GM21619 (cell line): ENCODE measurements at regions not wholly inside any gene's neighbourhood (a gene's known extent, or its start where the extent isn't known, plus 50 kb on each side); places are given as distances from the start of the nearest gene placed in this dataset.
"Not testable (repeated sequence)": the region's sequence is repeated elsewhere in the genome, so short reads cannot be mapped to it uniquely, and the experiment has no call there.

Experiments
- ATAC-seq: cut with Tn5 transposase; IDR thresholded peaks from one replicate; pipeline ENCODE4 v1.9.1; 2021; ENCODE audit not compliant: unreplicated experiment

- no peak for ATAC-seq
These were observed 584.5 kb downstream of the ZEB2 start for GRCh38 chr2:143935482-143935752.

- ATAC-seq, result peak; percentile 52
These were observed 585.1 kb downstream of the ZEB2 start for GRCh38 chr2:143934626-143935481.

GRCh38 chr2:143933946-143934569, 585.9 kb downstream of the ZEB2 start:
- peak; percentile 9 for ATAC-seq

- ATAC-seq, result no peak
These were observed 589.0 kb downstream of the ZEB2 start for GRCh38 chr2:143930891-143931290.

- no peak for ATAC-seq
These were observed 591.3 kb downstream of the ZEB2 start for GRCh38 chr2:143928613-143929012.

- no peak for ATAC-seq
These were observed 591.7 kb downstream of the ZEB2 start for GRCh38 chr2:143928184-143928583.

- no peak for ATAC-seq
These were observed 593.2 kb downstream of the ZEB2 start for GRCh38 chr2:143926736-143927135.

DNA sequence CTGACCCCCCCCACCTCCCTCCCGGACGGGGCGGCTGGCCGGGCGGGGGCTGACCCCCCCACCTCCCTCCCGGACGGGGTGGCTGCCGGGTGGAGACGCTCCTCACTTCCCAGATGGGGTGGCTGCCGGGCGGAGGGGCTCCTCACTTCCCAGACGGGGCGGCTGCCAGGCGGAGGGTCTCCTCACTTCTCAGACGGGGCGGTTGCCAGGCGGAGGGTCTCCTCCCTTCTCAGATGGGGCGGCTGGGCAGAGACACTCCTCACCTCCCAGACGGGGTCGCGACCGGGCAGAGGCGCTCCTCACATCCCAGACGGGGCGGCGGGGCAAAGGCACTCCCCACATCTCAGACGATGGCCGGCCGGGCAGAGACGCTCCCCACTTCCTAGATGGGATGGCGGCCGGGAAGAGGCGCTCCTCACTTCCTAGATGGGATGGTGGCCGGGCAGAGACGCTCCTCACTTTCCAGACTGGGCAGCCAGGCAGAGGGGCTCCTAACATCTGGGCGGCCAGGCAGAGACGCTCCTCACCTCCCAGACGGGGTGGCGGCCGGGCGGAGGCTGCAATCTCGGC, 597.6 kb downstream of the ZEB2 start:
- not testable (repeated sequence) for ATAC-seq

DNA sequence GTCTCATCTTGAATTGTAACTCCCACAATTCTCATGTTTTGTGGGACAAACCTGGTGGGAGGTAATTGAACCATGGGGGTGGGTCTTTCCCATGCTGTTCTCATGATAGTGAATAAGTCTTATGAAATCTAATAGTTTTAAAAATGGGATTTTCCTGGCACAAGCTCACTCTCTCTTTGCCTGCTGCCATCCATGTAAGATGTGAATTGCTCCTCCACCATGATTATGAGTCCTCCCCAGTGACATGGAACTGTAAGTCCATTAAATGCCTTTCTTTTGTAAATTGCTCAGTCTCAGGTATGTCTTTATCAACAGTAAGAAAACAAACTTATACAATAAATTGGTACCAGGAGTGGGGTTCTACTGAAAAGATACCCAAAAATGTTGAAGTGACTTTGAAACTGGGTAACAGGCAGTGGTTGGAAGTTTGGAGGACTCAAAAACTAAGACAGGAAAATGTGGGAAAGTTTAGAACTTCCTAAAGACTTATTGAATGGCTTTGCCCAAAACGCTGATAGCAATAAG, 601.4 kb downstream of the ZEB2 start:
- no peak for ATAC-seq

DNA sequence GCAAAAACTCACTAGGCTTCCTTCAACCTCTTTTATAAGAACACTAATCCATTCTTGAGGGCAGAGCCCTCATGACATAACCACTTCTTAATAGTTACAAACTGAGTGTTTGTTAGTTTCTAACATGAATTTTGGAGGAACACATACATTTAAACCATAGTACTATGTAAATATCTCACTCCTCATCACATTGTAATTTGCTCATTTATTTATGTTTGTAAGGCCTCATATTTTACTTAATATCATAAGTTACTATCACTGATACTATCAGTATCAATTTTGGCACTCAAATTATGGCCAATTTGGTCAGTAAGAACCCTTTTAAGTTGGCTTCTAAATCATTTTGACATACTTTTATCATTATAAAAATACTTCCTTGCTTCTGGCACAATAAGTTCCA, 603.1 kb downstream of the ZEB2 start:
- ATAC-seq, result no peak

- ATAC-seq, result no peak
These were observed 610.2 kb downstream of the ZEB2 start for GRCh38 chr2:143909577-143910353.

- ATAC-seq, result no peak
These were observed 611.1 kb downstream of the ZEB2 start for GRCh38 chr2:143908843-143909242.

DNA sequence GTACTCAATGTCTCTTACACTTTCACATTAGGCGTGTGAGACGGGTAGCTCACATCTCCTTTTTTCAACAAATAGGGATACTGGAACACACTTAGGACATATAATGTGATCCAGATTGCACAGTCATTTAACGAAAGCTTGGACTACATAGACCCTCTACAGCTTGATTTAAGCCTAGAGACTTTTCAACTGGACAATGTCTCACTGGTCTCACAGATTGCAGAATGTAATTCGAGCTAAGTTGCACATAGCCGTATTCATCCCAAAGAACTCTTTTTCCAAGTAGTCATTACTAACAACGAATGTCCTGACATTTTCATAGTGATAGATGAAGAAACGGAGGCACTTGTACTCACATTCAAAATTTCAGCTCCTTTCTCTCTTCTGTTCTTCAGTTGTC, 612.1 kb downstream of the ZEB2 start:
- ATAC-seq, result no peak

DNA sequence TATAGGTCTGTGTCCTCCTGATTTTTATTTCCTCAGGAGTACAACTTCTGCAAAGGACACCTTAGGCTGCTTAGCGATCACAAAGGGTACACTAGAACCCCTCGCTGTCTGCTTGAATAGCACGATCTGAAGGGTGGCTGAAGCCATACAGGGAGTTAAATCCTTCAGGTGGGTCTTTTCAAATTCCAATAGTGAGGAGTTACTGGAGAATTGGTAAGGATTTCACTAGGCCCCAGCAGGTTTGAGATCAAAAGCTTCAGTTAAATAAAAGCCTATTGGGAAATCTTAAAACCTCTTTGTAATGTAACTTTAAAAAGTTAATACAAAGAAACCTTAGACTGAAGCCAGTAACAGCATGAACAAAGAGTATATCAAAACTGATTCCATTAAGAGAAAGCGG, 613.1 kb downstream of the ZEB2 start:
- ATAC-seq, result no peak

- no peak for ATAC-seq
These were observed 614.3 kb downstream of the ZEB2 start for GRCh38 chr2:143905587-143905986.

GRCh38 chr2:143903172-143903856, 616.6 kb downstream of the ZEB2 start:
- no peak for ATAC-seq

DNA sequence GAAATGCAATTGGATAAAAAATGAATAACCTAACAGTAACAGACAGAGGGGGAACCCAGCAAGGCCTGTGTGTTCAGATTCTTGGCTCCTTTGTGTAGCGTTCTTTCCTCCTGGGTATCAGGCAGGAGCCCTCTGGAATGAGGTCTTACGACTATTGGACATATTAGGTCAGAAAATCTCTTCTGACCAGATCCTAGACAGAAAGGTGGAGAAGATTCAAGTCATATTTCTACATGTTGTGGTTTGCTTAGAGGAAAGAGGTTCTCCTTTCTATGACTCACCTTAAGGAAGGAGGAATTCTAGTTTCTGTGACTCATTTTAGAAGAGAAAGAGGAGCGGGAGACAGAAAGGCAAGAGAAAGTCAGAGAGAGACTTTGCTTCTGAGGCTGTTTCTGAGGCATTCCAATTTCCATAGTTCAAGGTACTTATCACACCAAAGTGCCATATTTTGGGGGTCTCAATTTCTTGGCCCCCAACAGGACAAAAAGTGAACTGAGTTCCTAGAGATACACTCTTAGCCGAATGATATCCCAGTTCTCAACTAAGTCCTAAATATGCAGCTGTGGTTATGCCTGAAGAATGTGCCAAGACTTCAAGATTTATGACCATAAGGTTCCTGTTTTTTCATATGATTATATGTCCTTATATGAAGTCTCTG, 618.6 kb downstream of the ZEB2 start:
- peak; percentile 69 for ATAC-seq

DNA sequence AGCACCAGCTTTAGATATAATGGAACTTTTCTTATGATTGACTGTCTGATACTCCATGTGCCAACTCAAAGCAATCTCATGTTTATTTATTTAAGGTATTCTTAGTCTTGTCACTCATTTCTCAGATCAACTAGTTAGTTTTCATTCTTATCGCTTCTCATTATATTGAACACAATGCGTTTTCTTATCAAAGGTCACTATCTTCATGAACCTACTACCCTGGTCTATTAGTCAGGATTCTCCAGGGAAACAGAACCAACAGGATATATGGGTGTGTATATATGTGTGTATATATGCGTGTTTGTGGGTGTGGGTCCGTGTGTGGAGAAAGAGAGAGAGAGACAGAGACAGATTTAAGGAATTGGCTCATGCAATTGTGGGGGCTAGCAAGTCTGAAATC, 619.9 kb downstream of the ZEB2 start:
- no peak for ATAC-seq

DNA sequence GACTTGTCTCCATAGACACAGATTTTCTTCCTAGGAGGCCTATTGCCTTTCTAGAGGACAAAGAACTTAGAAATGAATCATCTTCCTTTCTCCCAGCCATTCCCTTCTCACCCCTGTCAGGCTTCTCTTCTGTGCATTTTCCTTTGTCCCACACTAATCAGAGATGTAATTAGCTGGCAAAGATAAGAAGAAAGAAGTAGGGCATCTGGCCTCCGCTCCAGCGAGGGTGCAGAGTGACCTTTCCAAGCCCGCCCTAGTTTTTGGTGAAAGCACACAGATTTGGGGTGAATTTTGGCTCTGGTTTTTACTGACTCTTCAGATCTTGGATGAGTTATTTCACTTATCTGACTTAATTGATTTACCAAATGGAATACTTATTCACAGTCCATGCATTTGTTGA, 626.5 kb downstream of the ZEB2 start:
- ATAC-seq, result no peak

GRCh38 chr2:143891879-143892308, 628.0 kb downstream of the ZEB2 start:
- no peak for ATAC-seq
